ENCODE measurements at regions not wholly inside any gene's neighbourhood (a gene's known extent, or its start where the extent isn't known, plus 50 kb on each side); places are given as distances from the start of the nearest gene placed in this dataset.

DNA sequence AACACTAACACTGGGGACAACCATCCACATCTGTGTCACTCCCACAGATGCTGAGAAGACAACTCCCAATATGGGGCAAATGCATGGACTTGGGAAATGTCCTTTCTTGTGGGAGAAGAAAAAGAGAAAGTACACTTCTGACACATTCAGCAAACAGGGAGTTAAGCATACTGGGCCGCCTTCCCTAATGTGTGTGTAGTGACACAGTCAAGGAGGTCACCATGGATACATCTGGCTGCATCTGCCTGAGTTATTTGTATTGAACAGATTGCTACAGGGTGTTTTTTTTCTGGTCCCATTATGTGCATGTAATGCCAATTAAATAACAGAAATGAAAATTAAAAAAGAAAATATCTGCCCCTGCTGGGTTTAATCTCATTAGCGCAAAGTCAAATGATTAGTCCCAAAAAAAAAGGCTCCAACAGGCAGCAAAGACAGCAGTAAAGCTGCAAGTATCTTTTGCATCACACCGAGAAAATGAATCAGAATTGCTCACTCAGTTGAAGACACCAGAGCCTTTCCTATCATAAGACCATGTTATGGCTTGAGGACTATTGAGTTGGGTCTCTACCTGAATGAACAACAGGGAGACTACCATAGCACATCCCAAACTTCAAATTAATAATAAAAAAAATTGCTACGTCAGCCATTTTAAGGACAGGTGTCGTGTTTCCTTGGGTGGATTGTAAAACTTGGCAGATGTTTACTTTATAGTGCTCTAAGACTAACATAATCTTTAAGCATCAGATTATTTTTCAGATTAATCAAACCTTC is 395.9 kb downstream of the DTWD2 start (continued):
- TF ChIP-seq, protein P1, sequence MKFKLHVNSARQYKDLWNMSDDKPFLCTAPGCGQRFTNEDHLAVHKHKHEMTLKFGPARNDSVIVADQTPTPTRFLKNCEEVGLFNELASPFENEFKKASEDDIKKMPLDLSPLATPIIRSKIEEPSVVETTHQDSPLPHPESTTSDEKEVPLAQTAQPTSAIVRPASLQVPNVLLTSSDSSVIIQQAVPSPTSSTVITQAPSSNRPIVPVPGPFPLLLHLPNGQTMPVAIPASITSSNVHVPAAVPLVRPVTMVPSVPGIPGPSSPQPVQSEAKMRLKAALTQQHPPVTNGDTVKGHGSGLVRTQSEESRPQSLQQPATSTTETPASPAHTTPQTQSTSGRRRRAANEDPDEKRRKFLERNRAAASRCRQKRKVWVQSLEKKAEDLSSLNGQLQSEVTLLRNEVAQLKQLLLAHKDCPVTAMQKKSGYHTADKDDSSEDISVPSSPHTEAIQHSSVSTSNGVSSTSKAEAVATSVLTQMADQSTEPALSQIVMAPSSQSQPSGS (CRISPR knock-in tag; IDR thresholded peaks at IDR 0.05; ENCODE audit: borderline replicate concordance, low read depth), result no peak
- TF ChIP-seq ELF4 (CRISPR knock-in tag; IDR thresholded peaks at IDR 0.05; ENCODE audit: low read depth) (no peak), ERG (CRISPR knock-in tag; IDR thresholded peaks at IDR 0.05) (no peak), FOXK1 (CRISPR knock-in tag; IDR thresholded peaks at IDR 0.05) (no peak), ZNF671 (CRISPR knock-in tag; IDR thresholded peaks at IDR 0.05) (no peak)

DNA sequence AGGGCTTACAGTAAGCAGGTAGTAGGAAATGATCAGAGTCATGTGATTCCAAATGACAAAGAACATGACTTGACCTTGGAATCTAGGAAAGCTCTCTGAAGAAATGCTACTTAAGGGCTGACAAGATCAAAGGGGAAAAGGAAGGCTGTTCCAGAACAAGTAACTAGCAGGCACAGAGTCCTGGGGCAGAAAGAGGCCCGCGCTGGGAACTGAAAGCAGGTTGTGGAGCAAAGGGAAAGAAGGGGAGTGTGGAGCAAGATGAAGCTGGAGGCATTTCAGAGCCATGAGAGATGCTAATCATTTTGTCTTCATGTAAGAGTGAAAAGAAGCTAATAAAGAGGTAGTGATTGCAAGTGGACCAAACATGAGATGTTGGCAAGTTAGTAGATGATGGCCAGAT is 397.5 kb downstream of the DTWD2 start:
- Mint-ChIP-seq H3K9me3 (no peaks in the 10 kb centered on the region), H3K4me3 (no peak overlapping the region), H3K27me3 (ENCODE audit: low read depth) (no peaks in the 10 kb centered on the region), H3K36me3 (no peaks in the 10 kb centered on the region), H3K4me1 (peaks cover 10% of the 10 kb centered on the region), H3K27ac (no peak overlapping the region)
- ATAC-seq (no peak), DNase-seq (ENCODE audit: low spot score) (no peak)
- POLR2A ChIA-PET, result no interaction called here
- TF ChIP-seq HMGXB4 (CRISPR knock-in tag; IDR thresholded peaks at IDR 0.05) (no peak), TP53 (CRISPR knock-in tag; IDR thresholded peaks at IDR 0.05) (no peak), ARID4B (CRISPR knock-in tag; IDR thresholded peaks at IDR 0.05; ENCODE audit: borderline replicate concordance) (no peak)
- TF ChIP-seq, protein P2, sequence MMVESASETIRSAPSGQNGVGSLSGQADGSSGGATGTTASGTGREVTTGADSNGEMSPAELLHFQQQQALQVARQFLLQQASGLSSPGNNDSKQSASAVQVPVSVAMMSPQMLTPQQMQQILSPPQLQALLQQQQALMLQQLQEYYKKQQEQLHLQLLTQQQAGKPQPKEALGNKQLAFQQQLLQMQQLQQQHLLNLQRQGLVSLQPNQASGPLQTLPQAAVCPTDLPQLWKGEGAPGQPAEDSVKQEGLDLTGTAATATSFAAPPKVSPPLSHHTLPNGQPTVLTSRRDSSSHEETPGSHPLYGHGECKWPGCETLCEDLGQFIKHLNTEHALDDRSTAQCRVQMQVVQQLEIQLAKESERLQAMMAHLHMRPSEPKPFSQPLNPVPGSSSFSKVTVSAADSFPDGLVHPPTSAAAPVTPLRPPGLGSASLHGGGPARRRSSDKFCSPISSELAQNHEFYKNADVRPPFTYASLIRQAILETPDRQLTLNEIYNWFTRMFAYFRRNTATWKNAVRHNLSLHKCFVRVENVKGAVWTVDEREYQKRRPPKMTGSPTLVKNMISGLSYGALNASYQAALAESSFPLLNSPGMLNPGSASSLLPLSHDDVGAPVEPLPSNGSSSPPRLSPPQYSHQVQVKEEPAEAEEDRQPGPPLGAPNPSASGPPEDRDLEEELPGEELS (CRISPR knock-in tag; IDR thresholded peaks at IDR 0.05), result no peak
- CTCF ChIA-PET, result no interaction called here

DNA sequence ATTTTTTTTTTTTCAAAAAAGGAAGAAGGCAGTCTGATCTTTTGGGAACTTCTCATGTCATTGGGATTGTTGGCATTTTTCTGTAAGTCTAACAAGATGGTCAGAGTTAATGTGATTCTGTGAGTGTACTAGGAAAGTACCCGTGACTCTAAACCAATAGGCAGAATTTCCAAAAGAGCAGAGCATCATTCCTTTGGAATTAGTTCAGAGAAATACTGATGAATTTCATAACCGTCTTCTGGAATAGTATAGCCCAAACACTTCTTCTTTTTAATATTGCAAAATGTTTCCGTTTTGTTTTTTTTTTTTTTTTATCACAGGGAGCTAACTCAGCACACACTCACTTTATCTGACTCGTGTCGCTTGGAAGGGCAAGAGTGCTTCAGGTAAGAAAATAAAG is 407.4 kb downstream of the DTWD2 start:
- no peaks in the 10 kb centered on the region for H3K4me1 Mint-ChIP-seq
- no peak overlapping the region for H3K27ac Mint-ChIP-seq
- H3K36me3 Mint-ChIP-seq, result no peaks in the 10 kb centered on the region
- CTCF ChIA-PET, result no interaction called here
- ATAC-seq (no peak), DNase-seq (ENCODE audit: low spot score) (no peak)
- no peaks in the 10 kb centered on the region for H3K9me3 Mint-ChIP-seq
- no peak overlapping the region for H3K4me3 Mint-ChIP-seq
- H3K27me3 Mint-ChIP-seq (ENCODE audit: low read depth), result no peaks in the 10 kb centered on the region
- POLR2A ChIA-PET, result no interaction called here
- no peak for TF ChIP-seq GTF2I (CRISPR knock-in tag; conservative IDR thresholded peaks at IDR 0.05)
- no peak for TF ChIP-seq ERG (CRISPR knock-in tag; IDR thresholded peaks at IDR 0.05)
- no peak for TF ChIP-seq ZNF232 (CRISPR knock-in tag; IDR thresholded peaks at IDR 0.05)
- no peak for TF ChIP-seq HMGXB4 (CRISPR knock-in tag; IDR thresholded peaks at IDR 0.05)
- TF ChIP-seq SMAD3 (CRISPR knock-in tag; IDR thresholded peaks at IDR 0.05; ENCODE audit: borderline replicate concordance), result no peak
- no peak for TF ChIP-seq ZNF263 (CRISPR knock-in tag; IDR thresholded peaks at IDR 0.05; ENCODE audit: low read depth)
- TF ChIP-seq, protein P3, sequence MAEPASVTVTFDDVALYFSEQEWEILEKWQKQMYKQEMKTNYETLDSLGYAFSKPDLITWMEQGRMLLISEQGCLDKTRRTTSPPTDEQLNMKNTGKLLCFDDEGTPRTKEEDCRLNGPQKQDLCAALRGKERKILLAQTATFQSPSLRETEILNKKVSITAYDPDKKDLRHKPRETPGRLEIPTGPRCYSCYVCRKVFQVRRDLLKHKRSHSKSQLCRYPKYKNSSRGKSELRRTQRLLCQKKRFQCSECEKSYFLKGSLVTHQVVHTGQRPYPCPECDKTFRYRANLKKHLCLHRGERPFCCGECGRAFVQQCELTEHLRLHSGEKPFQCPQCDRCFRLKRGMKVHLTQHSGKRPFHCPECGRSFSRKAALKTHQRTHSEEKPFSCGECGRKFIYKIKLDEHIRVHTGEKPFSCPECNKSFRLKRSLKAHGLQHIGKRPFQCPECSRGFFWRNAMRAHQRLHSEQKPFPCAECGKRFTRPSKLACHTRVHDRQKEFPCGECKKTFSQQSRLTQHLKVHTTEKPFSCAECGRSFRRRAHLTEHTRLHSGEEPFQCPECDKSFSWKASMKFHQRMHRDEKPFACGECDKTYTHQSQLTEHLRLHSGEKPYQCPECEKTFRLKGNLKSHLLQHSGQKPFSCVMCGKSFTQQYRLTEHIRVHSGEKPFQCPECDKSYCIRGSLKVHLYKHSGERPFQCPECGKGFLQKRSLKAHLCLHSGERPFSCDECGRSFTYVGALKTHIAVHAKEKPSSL (CRISPR knock-in tag; conservative IDR thresholded peaks at IDR 0.05), result no peak
